ENCODE measurements at regions not wholly inside any gene's neighbourhood (a gene's known extent, or its start where the extent isn't known, plus 50 kb on each side); places are given as distances from the start of the nearest gene placed in this dataset.

GRCh38 chrX:69110116-69110530, 55.1 kb downstream of the PJA1 start:
- no peak for DNase-seq

- no peak for DNase-seq
These were observed 55.5 kb downstream of the PJA1 start for GRCh38 chrX:69109706-69110105.

GRCh38 chrX:69109036-69109663, 56.1 kb downstream of the PJA1 start:
- no peak for DNase-seq

GRCh38 chrX:69107747-69108401, 57.4 kb downstream of the PJA1 start:
- DNase-seq = no peak

GRCh38 chrX:69107231-69107739, 58.0 kb downstream of the PJA1 start:
- no peak for DNase-seq

GRCh38 chrX:69104756-69105434, 60.4 kb downstream of the PJA1 start:
- no peak for DNase-seq

GRCh38 chrX:69103539-69103938, 61.7 kb downstream of the PJA1 start:
- DNase-seq = no peak

- no peak for DNase-seq
These were observed 62.5 kb downstream of the PJA1 start for GRCh38 chrX:69102612-69103194.

GRCh38 chrX:69101683-69102251, 63.5 kb downstream of the PJA1 start:
- no peak for DNase-seq

- DNase-seq = no peak
These were observed 64.8 kb downstream of the PJA1 start for GRCh38 chrX:69100478-69100877.

GRCh38 chrX:69097451-69098236, 67.6 kb downstream of the PJA1 start:
- no peak for DNase-seq

- no peak for DNase-seq
These were observed 68.3 kb downstream of the PJA1 start for GRCh38 chrX:69096963-69097362.

GRCh38 chrX:69094977-69095669, 70.1 kb downstream of the PJA1 start:
- DNase-seq = no peak

GRCh38 chrX:69093960-69094871, 71.0 kb downstream of the PJA1 start:
- peak in 1 of 2 donors; percentile 27 for DNase-seq

GRCh38 chrX:69090022-69090421, 75.2 kb downstream of the PJA1 start:
- no peak for DNase-seq

GRCh38 chrX:69089203-69089602, 76.0 kb downstream of the PJA1 start:
- no peak for DNase-seq

GRCh38 chrX:69088171-69088938, 76.9 kb downstream of the PJA1 start:
- DNase-seq = no peak

GRCh38 chrX:69085826-69086225, 79.4 kb downstream of the PJA1 start:
- no peak for DNase-seq

GRCh38 chrX:69085151-69085550, 80.1 kb downstream of the PJA1 start:
- DNase-seq = no peak

- no peak for DNase-seq
These were observed 81.5 kb downstream of the PJA1 start for GRCh38 chrX:69083801-69084200.

Data from activated CD4-positive, alpha-beta T cell treated with anti-CD3 and anti-CD28 coated beads for 4 hours (primary cell).